ENCODE measurements at regions not wholly inside any gene's neighbourhood (a gene's known extent, or its start where the extent isn't known, plus 50 kb on each side); places are given as distances from the start of the nearest gene placed in this dataset.
"Not testable (repeated sequence)": the region's sequence is repeated elsewhere in the genome, so short reads cannot be mapped to it uniquely, and the experiment has no call there.

- TF ChIP-seq YY1 (IDR thresholded peaks at IDR 0.05; ENCODE audit: extremely low read depth, insufficient replicate concordance, low read depth, low read length), result no peak
These were observed 180.3 kb downstream of the PTBP2 start (continued) for GRCh38 chr1:96901783-96902363.

GRCh38 chr1:96912248-96912647 lies 190.7 kb downstream of the PTBP2 start:
- Histone ChIP-seq H2AFZ (ENCODE audit: low read depth, low read length, poor library complexity, severe bottlenecking) (no peak overlapping the region), H3K27me3 (ENCODE audit: insufficient read depth, low read length) (no peaks in the 10 kb centered on the region), H3K4me3 (replicated peaks in 1 of 2; ENCODE audit: low read depth in 1 of 2, low read length in 2 of 2) (no peak overlapping the region), H3K4me2 (ENCODE audit: low read length) (no peak overlapping the region), H3K79me2 (ENCODE audit: insufficient read depth, low read length) (no peaks in the 10 kb centered on the region), H3K4me1 (ENCODE audit: control insufficient read depth in 1 of 2, insufficient read depth in 2 of 2, low read length in 2 of 2) (no peaks in the 10 kb centered on the region), H3K36me3 (ENCODE audit: control insufficient read depth in 1 of 2, insufficient read depth in 2 of 2, low read length in 2 of 2) (no peaks in the 10 kb centered on the region), H4K20me1 (ENCODE audit: insufficient read depth) (no peaks in the 10 kb centered on the region), H3K27ac (ENCODE audit: low read depth, low read length) (no peak overlapping the region), H3K9me3 (ENCODE audit: control insufficient read depth in 1 of 2, insufficient read depth in 1 of 2, low read depth in 1 of 2, low read length in 2 of 2) (no peaks in the 10 kb centered on the region), H3K9ac (ENCODE audit: low read length) (no peak overlapping the region), H3K9me2 (ENCODE audit: insufficient read depth) (no peaks in the 10 kb centered on the region)
- no peak for TF ChIP-seq POLR2AphosphoS5 (IDR thresholded peaks at IDR 0.05; ENCODE audit: low read depth, low read length)
- TF ChIP-seq REST (IDR thresholded peaks at IDR 0.05; ENCODE audit: low read depth), result no peak
- TF ChIP-seq ZFX (IDR thresholded peaks at IDR 0.05), result no peak
- TF ChIP-seq MAX (IDR thresholded peaks at IDR 0.05), result no peak
- TF ChIP-seq POLR2A (IDR thresholded peaks at IDR 0.05; ENCODE audit: borderline replicate concordance, extremely low read depth, insufficient read depth, insufficient read length), result no peak
- TF ChIP-seq JUND (IDR thresholded peaks at IDR 0.05), result no peak
- no peak for TF ChIP-seq EZH2 (IDR thresholded peaks at IDR 0.05)
- no peak for TF ChIP-seq FOSL1 (IDR thresholded peaks at IDR 0.05; ENCODE audit: low read depth)
- intact Hi-C loops (cut with micrococcal nuclease), result no loop called here
- ChIA-PET RAD21 (ENCODE audit: low non-redundant PET in 1 of 2, low total read pairs in 2 of 2, uncharacterized antibody in 2 of 2, unreplicated experiment in 2 of 2) (no interaction called here), CTCF (no interaction called here), POLR2A (no interaction called here)
- BruUV-seq (replicated peaks), result no TSS peak
- DNase-seq (ENCODE audit: low read depth, low spot score) (no peak), ATAC-seq (no peak)

- RAD21 ChIA-PET (ENCODE audit: low non-redundant PET in 1 of 2, low total read pairs in 2 of 2, uncharacterized antibody in 2 of 2, unreplicated experiment in 2 of 2), result not testable (repeated sequence)
These were observed 194.1 kb downstream of the PTBP2 start for GRCh38 chr1:96915701-96916100.

More at GRCh38 chr1:96915701-96916100, 194.1 kb downstream of the PTBP2 start:
- BruUV-seq (replicated peaks); H3K9me3 ChIP-seq (ENCODE audit: control insufficient read depth in 1 of 2, insufficient read depth in 1 of 2, low read depth in 1 of 2, low read length in 2 of 2); POLR2A ChIA-PET; H3K9ac ChIP-seq (ENCODE audit: low read length); H3K27ac ChIP-seq (ENCODE audit: low read depth, low read length); H4K20me1 ChIP-seq (ENCODE audit: insufficient read depth); H3K27me3 ChIP-seq (ENCODE audit: insufficient read depth, low read length); H3K4me3 ChIP-seq (replicated peaks in 1 of 2; ENCODE audit: low read depth in 1 of 2, low read length in 2 of 2); ATAC-seq; H3K36me3 ChIP-seq (ENCODE audit: control insufficient read depth in 1 of 2, insufficient read depth in 2 of 2, low read length in 2 of 2); CTCF ChIA-PET; H2AFZ ChIP-seq (ENCODE audit: low read depth, low read length, poor library complexity, severe bottlenecking); H3K9me2 ChIP-seq (ENCODE audit: insufficient read depth); DNase-seq (ENCODE audit: low read depth, low spot score); intact Hi-C loops (cut with micrococcal nuclease); H3K4me2 ChIP-seq (ENCODE audit: low read length); H3K79me2 ChIP-seq (ENCODE audit: insufficient read depth, low read length); H3K4me1 ChIP-seq (ENCODE audit: control insufficient read depth in 1 of 2, insufficient read depth in 2 of 2, low read length in 2 of 2): not testable (repeated sequence)

Measured in HCT116 (cell line).